ENCODE measurements at regions not wholly inside any gene's neighbourhood (a gene's known extent, or its start where the extent isn't known, plus 50 kb on each side); places are given as distances from the start of the nearest gene placed in this dataset.
"Not testable (repeated sequence)": the region's sequence is repeated elsewhere in the genome, so short reads cannot be mapped to it uniquely, and the experiment has no call there.

DNA sequence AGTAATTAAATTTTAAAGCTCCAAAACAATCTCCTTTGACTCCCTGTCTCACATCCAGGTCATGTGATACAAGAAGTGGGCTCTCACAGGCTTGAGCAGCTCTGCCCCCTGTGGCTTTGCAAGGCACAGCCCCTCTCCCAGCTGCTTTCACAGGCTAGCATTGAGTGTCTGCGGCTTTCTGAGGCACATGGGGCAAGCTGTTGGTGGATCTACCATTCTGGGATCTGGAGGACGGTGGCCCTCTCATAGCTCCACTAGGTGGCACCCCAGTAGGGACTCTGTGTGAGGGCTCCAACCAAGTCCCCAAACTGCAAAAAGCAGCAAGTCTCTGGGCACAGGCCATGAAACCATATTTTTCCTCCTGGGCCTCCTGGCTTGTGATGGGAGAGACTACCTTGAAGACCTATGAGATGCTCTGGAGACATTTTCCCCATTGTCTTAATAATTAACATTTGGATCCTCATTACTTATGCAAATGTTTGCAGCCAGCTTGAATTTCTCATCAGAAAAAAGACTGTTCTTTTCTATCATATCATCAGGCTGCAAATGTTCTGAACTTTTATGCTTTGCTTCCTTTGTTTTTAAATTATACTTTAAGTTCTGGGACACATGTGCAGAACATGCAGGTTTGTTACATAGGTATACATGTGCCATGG, 554.1 kb upstream of the OLFM3 start:
- Histone ChIP-seq H3K4me3 (no peak overlapping the region), H3K27ac (no peak overlapping the region)

DNA sequence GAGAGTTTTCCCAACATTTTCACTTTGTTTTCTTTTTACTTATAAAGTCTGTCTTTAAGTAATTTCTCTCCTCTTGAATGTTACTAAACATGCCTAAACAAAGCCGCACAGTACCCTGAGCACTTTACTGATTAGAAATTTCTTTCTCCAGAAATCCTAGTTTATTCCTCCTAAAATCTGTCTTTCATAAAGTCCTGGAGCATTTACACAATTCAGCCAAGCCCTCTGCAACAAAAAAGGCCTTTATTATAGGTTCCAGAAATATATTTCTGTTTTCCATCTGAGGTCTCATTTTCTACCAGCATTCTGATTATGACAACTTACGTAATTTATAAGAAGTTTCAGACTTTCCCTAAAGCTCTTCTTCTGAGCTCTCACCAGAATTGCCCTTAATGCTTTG, 549.5 kb upstream of the OLFM3 start:
- Histone ChIP-seq H3K4me3 (no peak overlapping the region), H3K27ac (no peak overlapping the region)

GRCh38 chr1:102535829-102536505, 539.2 kb upstream of the OLFM3 start:
- Histone ChIP-seq H3K4me3 (no peak overlapping the region), H3K27ac (no peak overlapping the region)

DNA sequence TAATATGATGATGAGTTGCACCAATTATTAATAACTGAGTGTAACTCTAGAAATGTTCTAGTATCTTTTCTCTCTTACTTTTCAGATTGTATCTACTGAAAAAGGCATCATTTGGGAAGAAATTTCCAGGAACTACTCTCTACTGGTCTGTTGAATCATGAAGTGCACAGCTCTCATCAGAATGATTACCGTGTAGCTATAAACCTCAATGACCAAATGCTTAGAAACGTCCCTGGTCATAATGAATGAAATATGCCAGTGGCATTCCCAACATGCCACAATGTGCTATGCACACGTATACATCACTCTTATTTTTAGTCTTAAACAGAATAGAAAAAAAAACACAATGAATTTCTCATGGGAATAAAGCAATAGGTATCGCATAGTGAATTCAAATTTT, 534.3 kb upstream of the OLFM3 start:
- Histone ChIP-seq H3K27ac (no peak overlapping the region), H3K4me3 (no peak overlapping the region)

DNA sequence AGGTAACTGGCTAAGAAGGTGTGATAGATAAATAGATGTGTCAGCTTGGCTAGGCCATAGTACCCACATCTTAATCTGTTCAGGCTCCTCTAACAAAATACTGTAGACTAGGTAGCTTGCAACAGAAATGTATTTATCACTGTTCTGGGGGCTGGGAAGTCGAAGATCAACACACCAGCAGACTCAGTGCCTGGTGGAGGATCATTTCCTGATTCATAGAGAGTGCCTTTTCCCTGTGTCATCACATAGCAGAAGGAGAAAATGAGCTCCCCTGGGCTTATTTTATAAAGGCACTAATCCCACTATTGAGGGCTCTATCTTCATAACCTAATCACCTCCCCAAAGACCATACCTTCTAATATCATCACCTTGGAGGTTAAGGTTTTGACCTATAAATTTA, 532.7 kb upstream of the OLFM3 start:
- H3K27ac ChIP-seq: no peak overlapping the region
- no peak overlapping the region for H3K4me3 ChIP-seq

DNA sequence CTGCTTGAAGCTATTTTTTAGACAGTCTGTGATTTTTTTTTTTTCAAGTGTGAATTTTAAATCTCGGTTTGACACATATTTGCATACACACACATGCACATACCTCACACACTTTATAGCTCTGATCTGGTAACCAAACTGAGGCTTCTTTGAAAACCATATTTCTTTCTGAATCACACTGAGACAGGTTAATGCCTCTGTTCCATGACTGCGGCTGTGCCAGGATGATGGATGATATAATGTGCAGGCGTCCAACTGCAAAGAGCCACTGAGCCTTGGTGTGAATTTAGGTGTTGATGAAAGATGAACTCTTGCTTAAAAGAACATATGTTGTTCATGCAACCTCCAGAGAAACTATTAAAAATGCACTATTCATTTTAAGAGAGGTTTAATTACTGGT, 504.0 kb upstream of the OLFM3 start:
- H3K27ac ChIP-seq: no peak overlapping the region

GRCh38 chr1:102498929-102499328, 502.2 kb upstream of the OLFM3 start:
- no peak overlapping the region for H3K4me3 ChIP-seq
- H3K27ac ChIP-seq: no peak overlapping the region

More for the DNA sequence above, 504.0 kb upstream of the OLFM3 start:
- H3K4me3 ChIP-seq: no peak overlapping the region

DNA sequence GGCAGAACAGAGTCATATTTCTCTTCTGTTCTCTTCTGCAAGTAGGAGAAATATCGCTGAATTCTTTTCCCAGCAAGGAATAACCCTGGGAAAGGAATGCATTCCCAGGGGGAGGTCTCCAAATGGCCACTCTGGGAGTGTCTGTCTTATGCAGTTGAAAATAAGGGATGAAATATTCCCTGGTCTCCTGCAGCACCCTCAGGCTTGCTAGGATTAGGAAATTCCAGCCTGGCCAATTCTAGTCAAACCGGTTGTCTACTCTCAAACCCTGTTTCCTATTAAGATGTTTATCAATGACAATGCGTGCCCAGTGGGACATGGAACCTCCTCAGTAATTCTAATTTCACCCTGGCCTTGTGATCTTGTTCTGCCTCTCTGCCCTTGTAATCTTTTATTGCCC, 501.1 kb upstream of the OLFM3 start:
- not testable (repeated sequence) for H3K4me3 ChIP-seq, H3K27ac ChIP-seq

GRCh38 chr1:102472520-102472919, 475.8 kb upstream of the OLFM3 start:
- no peak overlapping the region for H3K4me3 ChIP-seq
- H3K27ac ChIP-seq: no peak overlapping the region

DNA sequence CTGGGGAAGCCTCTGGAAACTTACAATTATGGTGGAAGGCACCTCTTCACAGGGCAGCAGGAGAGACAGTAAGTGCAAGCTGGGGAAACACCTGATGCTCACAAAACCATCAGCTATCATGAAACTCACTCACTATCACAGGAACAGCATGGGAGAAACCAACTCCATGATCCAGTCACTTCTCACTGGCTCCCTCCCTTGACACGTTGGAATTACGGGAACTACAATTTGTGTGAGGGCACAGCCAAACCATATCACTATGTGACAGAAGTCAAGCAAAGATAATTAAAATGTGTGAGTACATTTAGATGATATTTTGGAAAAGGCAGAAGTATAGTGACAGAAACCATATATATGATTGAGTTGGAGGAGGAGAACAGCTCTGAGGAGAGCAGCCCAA, 474.0 kb upstream of the OLFM3 start:
- H3K4me3 ChIP-seq: no peak overlapping the region
- no peak overlapping the region for H3K27ac ChIP-seq

DNA sequence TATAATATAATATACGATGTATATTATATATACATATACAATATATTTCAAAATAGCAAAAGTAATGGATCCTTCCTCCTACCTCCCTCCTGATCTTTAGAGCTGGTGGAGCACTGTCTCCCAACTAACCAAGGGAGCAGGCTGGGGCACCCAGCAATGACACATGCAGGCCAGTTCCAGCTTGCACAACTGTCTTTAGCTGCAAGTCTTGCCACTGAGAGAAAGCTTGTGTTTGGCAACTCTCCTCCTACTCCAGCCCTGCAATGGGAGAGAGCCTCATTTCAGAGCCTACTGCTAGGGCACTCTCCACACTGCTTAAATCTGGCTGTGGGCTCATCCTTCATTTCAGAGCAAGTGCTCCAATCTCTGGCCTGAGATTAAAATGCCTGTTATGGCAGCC, 469.8 kb upstream of the OLFM3 start:
- H3K4me3 ChIP-seq: no peak overlapping the region
- no peak overlapping the region for H3K27ac ChIP-seq

DNA sequence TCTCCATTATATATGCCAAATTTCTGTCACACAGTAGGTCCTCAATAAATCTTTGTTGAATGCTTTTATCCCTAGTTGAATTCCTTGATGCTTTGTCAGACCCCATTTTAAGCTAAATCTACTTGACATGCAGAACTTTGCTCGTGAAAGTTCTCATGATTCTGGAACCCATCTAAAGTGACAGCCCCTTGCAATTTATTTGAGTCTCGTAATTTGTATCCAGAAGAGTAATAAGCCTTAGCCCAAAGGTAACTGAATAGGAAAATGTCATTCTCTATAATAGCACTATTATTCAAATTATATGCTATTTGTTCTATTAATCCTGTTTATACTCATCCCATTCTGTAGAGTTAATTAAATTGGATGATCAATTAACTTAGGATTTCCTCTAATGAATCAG, 466.6 kb upstream of the OLFM3 start:
- H3K4me3 ChIP-seq: no peak overlapping the region
- H3K27ac ChIP-seq: no peak overlapping the region

DNA sequence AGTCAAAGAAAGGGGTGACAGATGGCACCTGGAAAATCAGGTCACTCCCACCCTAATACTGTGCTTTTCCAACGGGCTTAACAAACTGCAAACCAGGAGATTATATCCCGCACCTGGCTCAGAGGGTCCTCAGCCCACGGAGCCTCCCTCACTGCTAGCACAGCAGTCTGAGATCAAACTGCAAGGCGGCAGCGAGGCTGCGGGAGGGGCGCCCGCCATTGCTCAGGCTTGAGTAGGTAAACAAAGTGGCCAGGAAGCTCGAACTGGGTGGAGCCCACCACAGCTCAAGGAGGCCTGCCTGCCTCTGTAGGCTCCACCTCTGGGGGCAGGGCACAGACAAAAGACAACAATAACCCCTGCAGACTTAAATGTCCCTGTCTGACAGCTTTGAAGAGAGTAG, 445.6 kb upstream of the OLFM3 start:
- H3K4me3 ChIP-seq, H3K27ac ChIP-seq: not testable (repeated sequence)

DNA sequence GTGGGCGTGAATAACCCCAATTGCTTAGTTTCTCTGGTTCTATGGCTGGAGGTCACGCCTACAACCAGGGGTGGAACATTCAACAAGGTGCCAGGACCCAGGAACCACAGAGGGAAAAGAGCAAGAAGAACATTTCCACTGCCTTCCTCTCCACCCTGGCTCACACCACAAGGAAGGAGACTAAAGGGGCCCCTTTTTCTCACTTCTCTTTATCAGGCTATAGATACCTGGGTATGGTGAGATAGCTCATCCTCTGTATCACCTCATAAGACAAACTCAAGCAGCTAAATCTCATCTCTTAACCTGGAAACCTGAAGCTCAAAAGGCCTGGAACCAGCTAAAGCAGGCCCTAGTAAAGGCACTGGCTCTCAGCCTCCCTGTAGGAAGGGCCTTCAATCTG, 438.8 kb upstream of the OLFM3 start:
- H3K4me3 ChIP-seq: no peak overlapping the region
- H3K27ac ChIP-seq: no peak overlapping the region

- H3K27ac ChIP-seq: no peak overlapping the region
- no peak overlapping the region for H3K4me3 ChIP-seq
These were observed 437.7 kb upstream of the OLFM3 start for GRCh38 chr1:102434421-102434820.

DNA sequence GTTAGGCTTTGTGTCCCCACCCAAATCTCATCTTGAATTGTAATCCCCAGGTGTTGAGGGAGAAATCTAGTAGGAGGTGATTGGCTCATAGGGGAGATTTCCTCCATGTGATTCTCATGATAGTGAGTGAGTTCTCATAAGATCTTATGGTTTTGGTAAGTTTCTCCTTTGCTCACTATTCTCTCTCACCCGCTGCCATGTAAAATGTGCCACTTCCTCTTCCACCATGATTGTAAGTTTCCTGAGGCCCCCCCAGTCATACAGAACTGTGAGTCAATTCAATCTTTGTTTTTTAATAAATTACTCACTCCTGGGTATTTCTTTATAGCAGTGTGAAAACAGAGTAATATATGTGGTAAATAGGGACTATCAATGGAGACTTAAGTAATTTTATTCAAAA, 434.5 kb upstream of the OLFM3 start:
- no peak overlapping the region for H3K27ac ChIP-seq
- H3K4me3 ChIP-seq: no peak overlapping the region

- Histone ChIP-seq H3K27ac (no peak overlapping the region), H3K4me3 (no peak overlapping the region)
These were observed 423.3 kb upstream of the OLFM3 start for GRCh38 chr1:102420034-102420433.
